HEK293 (cell line): ENCODE measurements at regions not wholly inside any gene's neighbourhood (a gene's known extent, or its start where the extent isn't known, plus 50 kb on each side); places are given as distances from the start of the nearest gene placed in this dataset.
A peak's percentile ranks its signal among the peaks of the same experiment; 100 is the strongest.

Experiments used
- CTCF ChIA-PET: fragments of 350-600 bp; formaldehyde crosslinking; extraction: SDS; loops from one replicate; lab custom pipeline; 2021; ENCODE audit warnings: antibody characterized with exemption; lab: Yijun Ruan, JAX
- POLR2A ChIA-PET: fragments of 300-600 bp; formaldehyde crosslinking; extraction: SDS; loops from one replicate; lab custom pipeline; 2020; ENCODE audit warnings: antibody characterized with exemption, inconsistent platforms; lab: Yijun Ruan, JAX
- H3K27ac ChIP-seq: fragments of 200-500 bp; sonication (Bioruptor generic); 2 replicates; pipeline ENCODE4 v1.5.1; 2014; ENCODE audit warnings: low read depth, low read length, control low read depth, inconsistent platforms; ENCODE audit errors: extremely low read depth
- H3K36me3 ChIP-seq, 2 experiments: fragments of 200-500 bp in 1 of 2; sonication (Bioruptor generic) in 1 of 2; 1 replicate in 1 of 2; 2 replicates in 1 of 2; pipeline ENCODE4 v1.5.1; 2014 to 2017; ENCODE audit warnings: inconsistent platforms in 2 of 2, low read length in 2 of 2; ENCODE audit not compliant: control insufficient read depth in 2 of 2, insufficient read depth in 1 of 2
- H3K4me1 ChIP-seq: fragments of 200-500 bp; sonication (Bioruptor generic); 2 replicates; pipeline ENCODE4 v1.5.1; 2014; ENCODE audit warnings: mild to moderate bottlenecking, low read length, inconsistent platforms; ENCODE audit not compliant: control insufficient read depth, insufficient read depth
- H3K4me3 ChIP-seq: 2 replicates; pipeline ENCODE4 v1.5.1; 2011; ENCODE audit warnings: low read depth, mild to moderate bottlenecking, control low read depth, low read length, moderate library complexity
- H3K9me3 ChIP-seq: fragments of 200-500 bp; sonication (Bioruptor generic); 2 replicates; pipeline ENCODE4 v1.5.1; 2014; ENCODE audit warnings: low read depth, low read length, inconsistent platforms; ENCODE audit not compliant: control insufficient read depth, insufficient read depth
- FEZF1 ChIP-seq: fragments of 450-650 bp; formaldehyde crosslinking; IDR thresholded peaks from 2 replicates; pipeline ENCODE4 v1.5.1; 2016; ENCODE audit warnings: missing biosample characterization, missing genetic modification characterization
- MEIS1 ChIP-seq: sonication (generic); formaldehyde crosslinking; IDR thresholded peaks from 2 replicates; pipeline ENCODE4 v1.8.1; 2022; ENCODE audit warnings: missing genetic modification reagents, mild to moderate bottlenecking, borderline replicate concordance
- PRDM2 ChIP-seq: fragments of 450-650 bp; formaldehyde crosslinking; IDR thresholded peaks from 2 replicates; pipeline ENCODE4 v1.5.1; 2016; ENCODE audit warnings: missing biosample characterization, missing genetic modification characterization, borderline replicate concordance
- TCF7L2 ChIP-seq: IDR thresholded peaks from 2 replicates; pipeline ENCODE4 v1.6.1; 2011; ENCODE audit warnings: low read depth, mild to moderate bottlenecking, inconsistent platforms, low read length, moderate library complexity, borderline replicate concordance
- WT1 ChIP-seq: fragments of 450-650 bp; formaldehyde crosslinking; IDR thresholded peaks from 2 replicates; pipeline ENCODE4 v1.5.1; 2016; ENCODE audit warnings: missing biosample characterization, missing genetic modification characterization
- ZBTB44 ChIP-seq: fragments of 450-650 bp; IDR thresholded peaks from 2 replicates; pipeline ENCODE4 v1.5.1; 2018; ENCODE audit warnings: missing biosample characterization, mild to moderate bottlenecking, missing genetic modification characterization
- ZNF146 ChIP-seq: fragments of 450-650 bp; formaldehyde crosslinking; IDR thresholded peaks from 2 replicates; pipeline ENCODE4 v1.5.1; 2016; ENCODE audit warnings: missing biosample characterization, missing genetic modification characterization
- ZNF211 ChIP-seq: fragments of 450-650 bp; formaldehyde crosslinking; IDR thresholded peaks from 2 replicates; pipeline ENCODE4 v1.5.1; 2016; ENCODE audit warnings: low read depth, missing biosample characterization, missing genetic modification characterization
- ZNF221 ChIP-seq: fragments of 450-650 bp; formaldehyde crosslinking; IDR thresholded peaks from 2 replicates; pipeline ENCODE4 v1.5.1; 2017; ENCODE audit warnings: missing biosample characterization, missing genetic modification characterization, borderline replicate concordance
- ZNF335 ChIP-seq: fragments of 450-650 bp; formaldehyde crosslinking; conservative IDR thresholded peaks from 2 replicates; pipeline ENCODE4 v1.5.1; 2016; ENCODE audit warnings: missing biosample characterization, missing genetic modification characterization
- ZNF350 ChIP-seq: fragments of 450-650 bp; formaldehyde crosslinking; IDR thresholded peaks from 2 replicates; pipeline ENCODE4 v1.5.0; 2017; ENCODE audit warnings: missing biosample characterization, mild to moderate bottlenecking, missing genetic modification characterization
- ZNF560 ChIP-seq: fragments of 450-650 bp; formaldehyde crosslinking; IDR thresholded peaks from 2 replicates; pipeline ENCODE4 v1.5.1; 2017; ENCODE audit warnings: missing biosample characterization, missing genetic modification characterization, borderline replicate concordance
- ZNF621 ChIP-seq: fragments of 450-650 bp; formaldehyde crosslinking; IDR thresholded peaks from 2 replicates; pipeline ENCODE4 v1.5.1; 2017; ENCODE audit warnings: missing biosample characterization, missing genetic modification characterization
- ZNF623 ChIP-seq: fragments of 450-650 bp; formaldehyde crosslinking; IDR thresholded peaks from 2 replicates; pipeline ENCODE4 v1.5.1; 2016; ENCODE audit warnings: missing biosample characterization, missing genetic modification characterization
- ZSCAN30 ChIP-seq: fragments of 450-650 bp; IDR thresholded peaks from 2 replicates; pipeline ENCODE4 v1.5.1; 2018; ENCODE audit warnings: missing biosample characterization, mild to moderate bottlenecking, missing genetic modification characterization, moderate library complexity
- TF ChIP-seq, protein P1 (sequence below): fragments of 450-650 bp; formaldehyde crosslinking; IDR thresholded peaks from 2 replicates; pipeline ENCODE4 v1.5.1; 2017; ENCODE audit warnings: missing biosample characterization, missing genetic modification characterization
- TF ChIP-seq, protein P2 (sequence below): IDR thresholded peaks from 2 replicates; pipeline ENCODE4 v1.6.1; 2011; ENCODE audit warnings: mild to moderate bottlenecking, low read depth, low read length, borderline replicate concordance
- TF ChIP-seq, protein P3 (sequence below): fragments of 450-650 bp; formaldehyde crosslinking; IDR thresholded peaks from 2 replicates; pipeline ENCODE4 v1.5.1; 2016; ENCODE audit warnings: missing biosample characterization, missing genetic modification characterization

GRCh38 chr18:22322243-22322691 is 95.4 kb downstream of the CTAGE1 start:
- H3K4me3 ChIP-seq, result no peak overlapping the region
- H3K4me1 ChIP-seq, result peaks cover 6% of the 10 kb centered on the region; the same call in 1 of the 2 replicates
- TF ChIP-seq ZNF335, result no peak
- TF ChIP-seq ZNF146 (tag by site-specific recombination), result no peak
- TF ChIP-seq, protein P1, sequence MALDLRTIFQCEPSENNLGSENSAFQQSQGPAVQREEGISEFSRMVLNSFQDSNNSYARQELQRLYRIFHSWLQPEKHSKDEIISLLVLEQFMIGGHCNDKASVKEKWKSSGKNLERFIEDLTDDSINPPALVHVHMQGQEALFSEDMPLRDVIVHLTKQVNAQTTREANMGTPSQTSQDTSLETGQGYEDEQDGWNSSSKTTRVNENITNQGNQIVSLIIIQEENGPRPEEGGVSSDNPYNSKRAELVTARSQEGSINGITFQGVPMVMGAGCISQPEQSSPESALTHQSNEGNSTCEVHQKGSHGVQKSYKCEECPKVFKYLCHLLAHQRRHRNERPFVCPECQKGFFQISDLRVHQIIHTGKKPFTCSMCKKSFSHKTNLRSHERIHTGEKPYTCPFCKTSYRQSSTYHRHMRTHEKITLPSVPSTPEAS (tag by site-specific recombination), result no peak
- TF ChIP-seq ZNF560, result no peak
- no peak for TF ChIP-seq ZNF221 (tag by site-specific recombination)
- TF ChIP-seq WT1, result no peak
- no peak for TF ChIP-seq ZNF211 (tag by site-specific recombination)
- TF ChIP-seq ZBTB44, result no peak
- TF ChIP-seq PRDM2 (tag by site-specific recombination), result no peak
- TF ChIP-seq TCF7L2, result no peak
- no peak for TF ChIP-seq MEIS1 (CRISPR knock-in tag)
- TF ChIP-seq ZSCAN30, result no peak
- no peak for TF ChIP-seq ZNF350
- TF ChIP-seq ZNF623 (tag by site-specific recombination), result no peak
- TF ChIP-seq ZNF621, result no peak
- TF ChIP-seq, protein P2, sequence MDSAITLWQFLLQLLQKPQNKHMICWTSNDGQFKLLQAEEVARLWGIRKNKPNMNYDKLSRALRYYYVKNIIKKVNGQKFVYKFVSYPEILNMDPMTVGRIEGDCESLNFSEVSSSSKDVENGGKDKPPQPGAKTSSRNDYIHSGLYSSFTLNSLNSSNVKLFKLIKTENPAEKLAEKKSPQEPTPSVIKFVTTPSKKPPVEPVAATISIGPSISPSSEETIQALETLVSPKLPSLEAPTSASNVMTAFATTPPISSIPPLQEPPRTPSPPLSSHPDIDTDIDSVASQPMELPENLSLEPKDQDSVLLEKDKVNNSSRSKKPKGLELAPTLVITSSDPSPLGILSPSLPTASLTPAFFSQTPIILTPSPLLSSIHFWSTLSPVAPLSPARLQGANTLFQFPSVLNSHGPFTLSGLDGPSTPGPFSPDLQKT, result no peak
- H3K27ac ChIP-seq, result no peak overlapping the region
- no peaks in the 10 kb centered on the region for H3K36me3 ChIP-seq
- no peaks in the 10 kb centered on the region for H3K9me3 ChIP-seq
- ChIA-PET CTCF (interaction anchor here (0.6 kb wide), 1 partner anchor 25 kb away, joined by 3 read pairs; no protein-coding TSS in a partner anchor), POLR2A (no interaction called here)

- no peak overlapping the region for H3K27ac ChIP-seq
- CTCF ChIA-PET, result interaction anchor here (0.7 to 1.2 kb wide), 2 partner anchors 27 to 247 kb away, joined by 3 read pairs; no protein-coding TSS in a partner anchor
- H3K9me3 ChIP-seq, result no peaks in the 10 kb centered on the region
- peaks cover 6% of the 10 kb centered on the region; the same call in 1 of the 2 replicates for H3K4me1 ChIP-seq
- 0 out of 2 replicates have a peak, but pooled peaks have one; percentile 18 for TF ChIP-seq FEZF1 (tag by site-specific recombination)
- TF ChIP-seq, protein P3, sequence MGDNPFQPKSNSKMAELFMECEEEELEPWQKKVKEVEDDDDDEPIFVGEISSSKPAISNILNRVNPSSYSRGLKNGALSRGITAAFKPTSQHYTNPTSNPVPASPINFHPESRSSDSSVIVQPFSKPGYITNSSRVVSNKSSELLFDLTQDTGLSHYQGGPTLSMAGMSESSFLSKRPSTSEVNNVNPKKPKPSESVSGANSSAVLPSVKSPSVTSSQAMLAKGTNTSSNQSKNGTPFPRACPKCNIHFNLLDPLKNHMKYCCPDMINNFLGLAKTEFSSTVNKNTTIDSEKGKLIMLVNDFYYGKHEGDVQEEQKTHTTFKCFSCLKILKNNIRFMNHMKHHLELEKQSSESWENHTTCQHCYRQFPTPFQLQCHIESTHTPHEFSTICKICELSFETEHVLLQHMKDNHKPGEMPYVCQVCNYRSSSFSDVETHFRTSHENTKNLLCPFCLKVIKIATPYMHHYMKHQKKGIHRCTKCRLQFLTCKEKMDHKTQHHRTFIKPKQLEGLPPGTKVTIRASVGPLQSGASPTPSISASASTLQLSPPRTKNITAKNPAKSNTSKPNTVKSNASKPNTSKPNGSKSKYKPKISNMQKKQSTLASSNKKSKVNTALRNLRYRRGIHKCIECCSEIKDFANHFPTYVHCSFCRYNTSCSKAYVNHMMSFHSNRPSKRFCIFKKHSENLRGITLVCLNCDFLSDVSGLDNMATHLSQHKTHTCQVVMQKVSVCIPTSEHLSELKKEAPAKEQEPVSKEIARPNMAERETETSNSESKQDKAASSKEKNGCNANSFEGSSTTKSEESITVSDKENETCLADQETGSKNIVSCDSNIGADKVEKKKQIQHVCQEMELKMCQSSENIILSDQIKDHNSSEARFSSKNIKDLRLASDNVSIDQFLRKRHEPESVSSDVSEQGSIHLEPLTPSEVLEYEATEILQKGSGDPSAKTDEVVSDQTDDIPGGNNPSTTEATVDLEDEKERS (tag by site-specific recombination), result no peak
- TF ChIP-seq, all 188 proteins: peak for 1
- Histone ChIP-seq H3K4me3 (no peak overlapping the region), H3K36me3 (no peaks in the 10 kb centered on the region)
- POLR2A ChIA-PET, result no interaction called here
Measured at GRCh38 chr18:22320771-22321170, 96.9 kb downstream of the CTAGE1 start.
